ENCODE measurements at regions not wholly inside any gene's neighbourhood (a gene's known extent, or its start where the extent isn't known, plus 50 kb on each side); places are given as distances from the start of the nearest gene placed in this dataset.

DNA sequence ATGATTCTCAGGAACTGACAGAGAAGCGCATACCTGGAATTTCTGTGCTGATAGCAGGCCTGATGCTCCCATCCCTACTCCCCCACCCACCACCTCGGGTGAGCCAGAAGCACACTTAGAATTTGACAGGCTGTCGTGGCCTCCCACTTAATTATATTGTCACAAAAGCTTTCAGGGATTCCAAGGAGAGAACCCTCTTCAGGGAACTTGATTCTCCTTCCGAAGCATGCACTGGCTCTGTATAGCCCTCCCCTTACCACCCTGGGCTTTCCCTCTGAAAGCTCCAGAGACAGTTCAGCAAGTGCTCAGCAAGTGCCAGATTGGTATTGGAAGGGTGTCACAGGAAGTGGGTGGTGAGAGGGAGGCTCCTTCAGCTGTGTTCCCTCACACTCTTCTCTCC lies 252.5 kb upstream of the SIX2 start:
- no peak for TF ChIP-seq CTCF (IDR thresholded peaks at IDR 0.05)
- no peak for TF ChIP-seq EP300 (IDR thresholded peaks at IDR 0.05)
- no peak for TF ChIP-seq POLR2AphosphoS5 (IDR thresholded peaks at IDR 0.05)
- TF ChIP-seq POLR2A (IDR thresholded peaks at IDR 0.05) = no peak

Measured in suprapubic skin (tissue), 4 donors.